ENCODE measurements at regions not wholly inside any gene's neighbourhood (a gene's known extent, or its start where the extent isn't known, plus 50 kb on each side); places are given as distances from the start of the nearest gene placed in this dataset.
A peak's percentile ranks its signal among the peaks of the same experiment; 100 is the strongest.

GRCh38 chr20:19913349-19913748 lies 103.8 kb upstream of the NAA20 start:
- TF ChIP-seq CTCF (conservative IDR thresholded peaks at IDR 0.05 in 1 of 2, IDR thresholded peaks at IDR 0.05 in 1 of 2; ENCODE audit: low read depth in 1 of 2, low read length in 2 of 2) (no peak), EZH2 (IDR thresholded peaks at IDR 0.05; ENCODE audit: low read length, missing control alignments) (no peak)
- Histone ChIP-seq H3K27ac (ENCODE audit: insufficient read depth, low read length) (no peak overlapping the region), H3K4me3 (replicated peaks in 1 of 4; ENCODE audit: control extremely low read depth in 1 of 4, insufficient read depth in 1 of 4, low read depth in 3 of 4, low read length in 4 of 4) (no peak overlapping the region), H2AFZ (ENCODE audit: low read length) (no peak overlapping the region), H3K36me3 (ENCODE audit: control insufficient read depth, insufficient read depth, low read length) (no peaks in the 10 kb centered on the region), H4K20me1 (ENCODE audit: control insufficient read depth, extremely low read depth, insufficient read depth, low read length) (no peaks in the 10 kb centered on the region), H3K9ac (ENCODE audit: insufficient read depth, low read length) (no peak overlapping the region), H3K27me3 (ENCODE audit: control insufficient read depth, insufficient read depth, low read length) (no peaks in the 10 kb centered on the region), H3K4me1 (ENCODE audit: control insufficient read depth, extremely low read depth, insufficient read depth, low read length) (peaks cover 3% of the 10 kb centered on the region), H3K4me2 (ENCODE audit: extremely low read depth, insufficient read depth, low read length) (no peak overlapping the region), H3K9me3 (ENCODE audit: control insufficient read depth, insufficient read depth, low read depth, low read length) (no peaks in the 10 kb centered on the region), H3K79me2 (ENCODE audit: control insufficient read depth, insufficient read depth, low read length) (no peaks in the 10 kb centered on the region)
- no peak for DNase-seq (ENCODE audit: low read depth in 2 of 2)

GRCh38 chr20:19913927-19914614 lies 103.1 kb upstream of the NAA20 start:
- no peaks in the 10 kb centered on the region for H4K20me1 ChIP-seq (ENCODE audit: control insufficient read depth, extremely low read depth, insufficient read depth, low read length)
- H3K4me2 ChIP-seq (ENCODE audit: extremely low read depth, insufficient read depth, low read length), result no peak overlapping the region
- H3K9ac ChIP-seq (ENCODE audit: insufficient read depth, low read length), result no peak overlapping the region
- no peaks in the 10 kb centered on the region for H3K36me3 ChIP-seq (ENCODE audit: control insufficient read depth, insufficient read depth, low read length)
- no peak overlapping the region for H2AFZ ChIP-seq (ENCODE audit: low read length)
- no peaks in the 10 kb centered on the region for H3K27me3 ChIP-seq (ENCODE audit: control insufficient read depth, insufficient read depth, low read length)
- H3K4me3 ChIP-seq (replicated peaks in 1 of 4; ENCODE audit: control extremely low read depth in 1 of 4, insufficient read depth in 1 of 4, low read depth in 3 of 4, low read length in 4 of 4), result no peak overlapping the region
- TF ChIP-seq CTCF (conservative IDR thresholded peaks at IDR 0.05 in 1 of 2, IDR thresholded peaks at IDR 0.05 in 1 of 2; ENCODE audit: low read depth in 1 of 2, low read length in 2 of 2), result no peak
- H3K4me1 ChIP-seq (ENCODE audit: control insufficient read depth, extremely low read depth, insufficient read depth, low read length), result peaks cover 3% of the 10 kb centered on the region
- no peak overlapping the region for H3K27ac ChIP-seq (ENCODE audit: insufficient read depth, low read length)
- H3K79me2 ChIP-seq (ENCODE audit: control insufficient read depth, insufficient read depth, low read length), result no peaks in the 10 kb centered on the region
- H3K9me3 ChIP-seq (ENCODE audit: control insufficient read depth, insufficient read depth, low read depth, low read length), result no peaks in the 10 kb centered on the region
- peak in 1 of 2 donors; percentile 62 for DNase-seq (ENCODE audit: low read depth in 2 of 2)

- no peak overlapping the region for H3K9ac ChIP-seq (ENCODE audit: insufficient read depth, low read length)
- H4K20me1 ChIP-seq (ENCODE audit: control insufficient read depth, extremely low read depth, insufficient read depth, low read length), result no peaks in the 10 kb centered on the region
Measured at GRCh38 chr20:19915111-19915798, 101.9 kb upstream of the NAA20 start.

More at GRCh38 chr20:19915111-19915798, 101.9 kb upstream of the NAA20 start:
- no peak overlapping the region for H3K4me3 ChIP-seq (replicated peaks in 1 of 4; ENCODE audit: control extremely low read depth in 1 of 4, insufficient read depth in 1 of 4, low read depth in 3 of 4, low read length in 4 of 4)
- H3K27me3 ChIP-seq (ENCODE audit: control insufficient read depth, insufficient read depth, low read length), result no peaks in the 10 kb centered on the region
- H3K27ac ChIP-seq (ENCODE audit: insufficient read depth, low read length), result no peak overlapping the region
- TF ChIP-seq CTCF (conservative IDR thresholded peaks at IDR 0.05 in 1 of 2, IDR thresholded peaks at IDR 0.05 in 1 of 2; ENCODE audit: low read depth in 1 of 2, low read length in 2 of 2) (no peak), EZH2 (IDR thresholded peaks at IDR 0.05; ENCODE audit: low read length, missing control alignments) (no peak)
- no peaks in the 10 kb centered on the region for H3K9me3 ChIP-seq (ENCODE audit: control insufficient read depth, insufficient read depth, low read depth, low read length)
- H2AFZ ChIP-seq (ENCODE audit: low read length), result no peak overlapping the region
- DNase-seq (ENCODE audit: low read depth in 2 of 2), result peak in 1 of 2 donors; percentile 7
- no peak overlapping the region for H3K4me2 ChIP-seq (ENCODE audit: extremely low read depth, insufficient read depth, low read length)
- no peaks in the 10 kb centered on the region for H3K36me3 ChIP-seq (ENCODE audit: control insufficient read depth, insufficient read depth, low read length)
- no peaks in the 10 kb centered on the region for H3K79me2 ChIP-seq (ENCODE audit: control insufficient read depth, insufficient read depth, low read length)
- H3K4me1 ChIP-seq (ENCODE audit: control insufficient read depth, extremely low read depth, insufficient read depth, low read length), result peaks cover 3% of the 10 kb centered on the region
